Right cardiac atrium (tissue), 5 donors: ENCODE measurements at regions not wholly inside any gene's neighbourhood (a gene's known extent, or its start where the extent isn't known, plus 50 kb on each side); places are given as distances from the start of the nearest gene placed in this dataset.
A peak's percentile ranks its signal among the peaks of the same experiment; 100 is the strongest.

Source experiments
- ATAC-seq, 2 donors: fragments of 200-7000 bp; cut with Tn5 transposase; one replicate each; pipeline versions ENCODE4 v1.8.0 to v1.9.1; 2020; ENCODE audit warnings: moderate library complexity in 2 of 2, mild to moderate bottlenecking in 1 of 2
- DNase-seq, 3 donors: peaks; one replicate each; pipeline ENCODE4 v3.0.0-alpha.2; 2020
- H3K27ac ChIP-seq: one replicate; pipeline ENCODE4 v1.5.1; 2013; ENCODE audit warnings: mild to moderate bottlenecking, low read length, control low read depth, moderate library complexity
- H3K27me3 ChIP-seq: one replicate; pipeline ENCODE4 v1.6.1; 2013; ENCODE audit not compliant: control insufficient read depth, insufficient read depth
- H3K4me1 ChIP-seq: one replicate; pipeline ENCODE4 v1.6.1; 2013; ENCODE audit warnings: low read length; ENCODE audit not compliant: control insufficient read depth, insufficient read depth
- H3K4me3 ChIP-seq: one replicate; pipeline ENCODE4 v1.5.1; 2013; ENCODE audit warnings: low read length, control low read depth
- H3K9me3 ChIP-seq: one replicate; pipeline ENCODE4 v1.6.1; 2013; ENCODE audit warnings: low read length; ENCODE audit not compliant: control insufficient read depth
- WGBS: extraction: QIAGEN DNeasy Blood & Tissue Kit; methylation state at CpG from one replicate; pipeline ENCODE4 v1.1.7; 2013; 5-methylcytosine and 5-hydroxymethylcytosine counted together
- intact Hi-C, 4 donors: fragments of 100-400 bp; cut with DNase I; formaldehyde crosslinking; loops; one replicate each; pipeline versions ENCODE4 v1.11.0 to v1.14.0; 2022 to 2023
- donor health status: healthy with polysubstance abuse.
- donor health status: DM: no; HTN: yes; CAD: no.
- donor health status: DM: no; HTN: no; CAD: no.
- donor health status: DM: no; HTN: yes; CAD: no; lungs with severe emphysema.
- donor health status: DM: yes; HTN: yes; CAD: no.

DNA sequence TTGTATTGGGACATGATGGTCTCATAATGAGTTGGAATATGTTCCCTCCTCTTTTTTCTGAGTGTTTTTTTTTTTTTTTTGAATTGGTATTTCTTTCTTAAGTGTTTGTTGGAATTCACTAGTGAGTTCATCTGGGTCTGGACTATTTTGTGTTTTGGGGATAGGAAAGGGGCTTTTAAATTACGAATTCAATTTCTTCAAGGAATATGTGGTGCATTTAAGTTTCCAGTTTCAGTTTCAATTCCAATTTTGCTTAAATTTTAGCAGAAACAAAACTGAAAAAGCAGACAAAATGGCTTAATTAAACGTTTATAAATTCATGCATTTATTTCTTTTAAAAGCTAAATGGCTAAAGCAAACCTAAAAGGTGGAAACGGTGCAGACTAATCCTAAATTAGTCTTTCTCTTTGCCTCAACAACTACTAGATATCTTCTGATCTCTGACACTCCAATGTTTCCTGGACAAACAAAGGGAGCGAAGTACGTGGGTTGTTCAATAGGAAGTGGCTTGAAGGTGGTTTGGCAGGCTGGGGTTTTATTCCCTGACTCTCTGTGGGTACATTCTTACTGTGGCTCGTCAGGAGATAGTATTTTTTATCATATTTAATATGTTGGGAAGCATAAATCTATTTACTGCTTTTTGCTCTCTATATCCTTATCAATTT is 50.0 kb upstream of the CORO2B start:
- peak in 1 of 2 donors; percentile 71 for ATAC-seq
- WGBS, result 42% methylated on average over 6 of the region's 6 CpGs
- peak overlapping the region; percentile 18 for H3K4me3 ChIP-seq
- no peaks in the 10 kb centered on the region for H3K9me3 ChIP-seq
- H3K27me3 ChIP-seq, result no peaks in the 10 kb centered on the region
- DNase-seq, result no peak
- no peaks in the 10 kb centered on the region for H3K4me1 ChIP-seq
- H3K27ac ChIP-seq, result no peak overlapping the region
- intact Hi-C loops, result no loop called here
